IPS-11a (cell line): ENCODE measurements at regions not wholly inside any gene's neighbourhood (a gene's known extent, or its start where the extent isn't known, plus 50 kb on each side); places are given as distances from the start of the nearest gene placed in this dataset.

Source experiments
- H3K4me3 ChIP-seq: one replicate; pipeline ENCODE4 v1.5.1; 2013; ENCODE audit warnings: low read depth, low read length, control low read depth

DNA sequence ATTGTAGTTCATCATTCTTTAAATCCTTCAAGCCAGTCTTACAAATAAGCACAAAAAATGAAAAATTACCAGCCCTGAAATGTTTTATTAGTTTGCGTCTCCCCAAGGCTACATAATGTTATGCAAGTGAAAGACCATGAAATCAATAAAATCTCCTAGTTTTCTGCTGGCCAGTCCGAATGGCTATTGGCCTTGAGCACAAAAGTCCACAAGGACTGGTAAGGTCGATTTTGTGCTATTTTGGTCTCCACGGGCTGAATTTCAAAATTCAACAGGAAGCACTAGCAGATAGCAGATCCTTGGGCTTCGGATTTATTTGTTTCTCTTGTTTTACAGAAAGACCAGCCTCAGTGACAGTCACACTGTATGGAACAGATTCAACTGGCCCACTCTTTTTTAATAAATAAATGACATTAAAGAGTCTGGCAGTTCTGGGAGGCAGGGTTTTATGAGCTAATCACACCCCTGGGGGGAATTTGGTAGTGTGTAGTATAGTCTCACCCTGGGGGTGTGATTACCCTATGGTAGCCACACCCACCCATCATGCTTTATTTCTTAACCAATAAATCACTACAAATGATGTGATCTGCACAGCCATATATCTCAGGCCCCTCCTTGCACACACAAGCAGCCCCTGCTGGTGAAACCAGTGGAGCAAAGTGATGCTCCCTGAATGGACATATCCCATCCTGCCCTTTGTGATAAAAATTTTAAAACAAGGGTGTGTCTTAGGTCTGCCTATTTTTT, 51.1 kb upstream of the TMEM33 start:
- H3K4me3 ChIP-seq, result no peak overlapping the region

DNA sequence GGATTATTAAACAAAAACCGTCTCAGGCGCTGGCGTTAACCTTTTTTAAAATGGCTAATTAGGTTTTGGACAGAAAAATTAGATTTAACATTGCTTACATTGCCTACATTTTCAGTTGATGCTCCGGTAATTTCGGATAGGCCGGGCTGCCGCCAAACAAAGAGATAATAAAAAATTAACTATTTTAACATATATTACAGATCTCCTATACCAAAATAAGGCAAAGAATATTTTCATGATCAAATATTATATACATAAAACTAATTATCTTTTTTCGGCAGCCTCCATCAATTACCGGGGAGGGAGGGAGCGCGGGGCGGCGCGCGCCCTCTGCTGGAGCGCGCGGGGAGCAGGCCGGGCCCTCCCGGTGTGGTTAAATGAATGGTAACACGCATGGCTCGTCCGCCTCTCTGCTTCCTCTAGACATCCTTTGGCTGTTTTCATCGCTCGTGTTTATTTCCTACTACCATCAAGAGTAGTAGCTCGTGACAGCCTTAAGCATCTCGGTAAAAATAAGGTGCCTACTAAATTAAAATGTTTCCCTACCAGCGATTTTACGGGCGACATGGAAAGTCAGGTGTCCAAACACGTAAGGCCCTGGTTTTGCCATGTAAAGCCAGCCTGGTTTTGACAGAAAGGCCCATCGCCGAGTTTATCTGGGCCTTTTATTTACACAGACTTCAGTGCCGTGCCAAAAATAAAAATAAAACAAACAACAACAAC, 52.4 kb upstream of the TMEM33 start:
- H3K4me3 ChIP-seq, result peak overlapping the region; percentile 1

DNA sequence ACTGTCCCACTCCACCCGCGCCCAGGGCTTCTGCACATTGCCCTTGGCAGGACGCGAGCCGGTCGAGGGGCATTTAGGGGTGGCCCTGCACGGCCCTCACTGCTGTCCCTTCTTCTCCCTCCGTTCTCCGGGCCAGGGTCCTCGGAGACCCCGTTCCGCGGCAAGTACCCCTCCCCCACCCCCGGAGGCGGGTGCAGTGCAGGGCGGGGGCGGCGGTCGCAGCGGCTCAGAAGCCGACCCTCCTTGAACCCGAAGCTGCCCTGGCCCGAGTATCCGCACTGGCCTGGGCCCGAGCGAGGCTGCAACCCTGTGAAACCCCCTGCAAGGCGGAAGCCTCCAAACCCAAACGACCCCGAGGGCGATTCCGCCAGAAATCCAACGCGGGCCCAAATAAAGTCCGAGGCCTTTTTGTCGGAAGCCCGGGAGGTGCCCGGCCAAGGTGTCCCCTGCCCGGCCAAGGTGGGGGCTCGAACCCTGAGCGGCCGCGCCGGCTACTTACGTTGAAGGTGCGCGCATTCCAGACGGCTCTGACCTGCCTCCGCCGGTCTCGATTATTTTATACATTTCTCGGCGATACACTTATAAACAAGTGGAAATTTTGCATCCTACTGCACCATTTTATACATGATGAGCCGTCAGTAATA, 53.1 kb upstream of the TMEM33 start:
- peak overlapping the region; percentile 1 for H3K4me3 ChIP-seq

DNA sequence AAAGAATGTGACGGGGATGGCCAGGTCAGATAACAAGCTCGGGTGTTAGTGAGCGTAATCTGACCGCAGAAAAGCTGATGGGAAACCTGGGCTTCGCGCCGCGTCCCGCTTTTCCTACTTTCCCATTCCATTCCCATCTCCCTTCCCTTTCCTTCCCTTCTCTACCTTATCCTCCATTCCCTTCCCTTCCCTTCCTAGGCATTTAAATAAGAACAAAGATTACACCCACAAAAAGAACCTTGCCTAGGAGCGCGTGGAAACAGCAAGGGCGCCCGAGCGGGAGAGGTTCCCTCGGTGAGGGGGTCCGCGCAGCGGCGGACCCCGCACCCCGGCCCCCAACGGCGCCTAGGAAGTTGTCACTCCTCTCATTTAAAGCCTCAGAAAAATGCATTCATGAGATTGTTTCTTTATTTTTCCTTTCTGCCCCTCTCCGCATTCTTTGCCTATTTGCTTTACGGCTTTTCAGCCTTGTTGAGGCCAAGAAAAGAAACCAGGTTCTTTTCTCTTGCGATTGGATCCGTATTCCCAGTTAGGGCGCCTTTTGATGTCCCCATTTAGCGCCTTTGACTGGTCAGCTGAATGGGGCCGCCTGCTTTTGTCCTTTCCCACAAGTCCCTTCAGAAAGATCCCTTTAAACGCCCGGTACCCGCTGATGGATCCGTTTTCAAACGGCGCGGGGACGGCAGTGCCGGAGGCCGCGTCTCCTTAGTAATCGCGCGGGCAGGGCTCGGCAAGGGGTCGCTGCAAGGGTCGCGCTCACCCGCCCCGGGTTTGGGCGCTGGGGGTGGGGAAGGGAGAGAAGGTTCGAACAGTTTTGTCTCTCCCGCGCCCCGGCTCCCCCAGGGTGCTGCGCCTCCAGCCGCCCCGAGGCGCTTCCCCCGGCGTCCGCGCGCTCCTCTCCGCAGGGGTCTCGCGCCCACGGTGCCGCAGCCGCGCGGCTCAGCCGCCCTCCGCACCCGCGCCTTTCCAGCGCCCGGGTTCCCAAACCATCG, 54.1 kb upstream of the TMEM33 start:
- H3K4me3 ChIP-seq, result peak overlapping the region; percentile 8

DNA sequence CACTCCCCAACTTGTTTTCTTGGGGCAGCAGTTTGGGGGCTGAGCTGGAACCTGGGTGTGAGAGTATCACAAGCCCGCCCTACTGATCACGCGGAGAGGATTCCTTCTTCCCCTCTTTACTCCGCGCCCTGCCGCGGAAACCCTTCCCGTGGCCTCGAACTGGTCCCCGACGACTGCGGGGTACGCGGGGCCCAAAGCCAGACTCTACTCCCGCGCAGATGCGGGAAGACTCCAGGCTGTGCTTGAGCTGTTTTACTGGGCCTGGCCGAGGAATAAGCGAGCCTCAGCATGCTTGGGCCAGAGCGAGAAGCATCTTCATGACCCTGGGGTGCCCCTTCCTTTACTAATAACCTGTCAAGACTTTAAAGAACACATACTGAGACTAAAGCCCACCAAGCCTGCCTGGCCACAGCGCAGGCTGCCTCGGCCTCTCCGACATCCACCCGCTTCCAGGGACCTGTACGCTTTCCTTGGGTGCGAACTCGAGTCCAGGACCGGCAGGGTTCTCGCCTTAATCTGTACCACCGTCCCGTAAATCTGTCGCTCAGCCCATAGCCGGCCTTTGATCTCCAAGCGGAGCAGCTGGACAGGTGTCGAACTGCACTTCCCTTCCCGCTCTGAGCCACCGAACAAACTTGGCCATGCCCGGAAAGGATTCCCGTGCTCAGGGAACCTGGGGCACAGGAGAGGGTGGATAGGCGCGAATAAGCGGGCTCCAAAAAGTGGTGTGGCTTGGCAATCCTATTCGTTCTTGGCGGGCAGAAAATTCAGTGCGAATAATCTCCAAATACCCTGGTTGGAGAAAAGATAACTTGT, 55.0 kb upstream of the TMEM33 start:
- H3K4me3 ChIP-seq, result no peak overlapping the region

DNA sequence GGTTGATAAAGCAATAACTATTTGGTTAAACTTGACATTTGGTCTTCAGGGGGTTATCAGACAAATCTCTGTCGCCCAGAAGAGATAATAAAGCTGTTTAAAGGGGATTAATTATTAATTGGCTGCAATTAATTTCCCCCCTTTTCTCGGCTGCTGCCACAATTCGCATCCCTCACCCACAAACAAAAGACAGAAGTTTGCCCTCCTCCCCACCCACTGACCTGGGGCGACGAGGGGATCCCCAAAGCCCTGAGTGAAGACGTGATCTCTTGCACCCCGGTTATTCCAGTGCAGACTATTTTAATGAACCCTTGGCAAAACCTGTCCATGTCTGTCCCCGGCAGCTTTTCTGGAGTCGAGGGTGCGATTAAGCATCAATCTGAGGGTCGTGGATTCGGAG, 55.7 kb upstream of the TMEM33 start:
- no peak overlapping the region for H3K4me3 ChIP-seq

DNA sequence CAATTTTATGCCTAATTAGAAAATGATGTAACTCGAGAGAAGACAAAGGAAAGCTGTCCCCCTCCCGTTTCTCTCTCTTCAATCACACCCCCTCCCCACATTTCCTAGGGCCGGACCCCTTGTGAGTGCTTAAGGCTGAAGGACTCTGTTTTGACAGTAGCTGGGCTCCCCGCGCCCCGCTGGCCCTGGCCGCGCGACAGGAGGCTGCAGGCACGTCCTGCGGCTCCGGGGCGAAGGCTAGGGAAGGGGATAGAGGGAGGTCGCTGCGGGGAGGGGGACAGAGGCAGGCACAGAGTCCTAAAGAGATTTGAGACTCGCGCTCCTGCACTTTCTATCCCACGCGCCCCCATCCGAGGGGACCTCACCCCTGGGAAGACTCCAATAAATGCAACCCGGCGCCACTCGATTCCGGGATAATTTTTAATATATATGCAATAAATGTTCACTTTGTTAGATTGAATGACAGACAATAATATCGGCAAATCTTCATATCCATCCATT, 56.2 kb upstream of the TMEM33 start:
- H3K4me3 ChIP-seq, result no peak overlapping the region

DNA sequence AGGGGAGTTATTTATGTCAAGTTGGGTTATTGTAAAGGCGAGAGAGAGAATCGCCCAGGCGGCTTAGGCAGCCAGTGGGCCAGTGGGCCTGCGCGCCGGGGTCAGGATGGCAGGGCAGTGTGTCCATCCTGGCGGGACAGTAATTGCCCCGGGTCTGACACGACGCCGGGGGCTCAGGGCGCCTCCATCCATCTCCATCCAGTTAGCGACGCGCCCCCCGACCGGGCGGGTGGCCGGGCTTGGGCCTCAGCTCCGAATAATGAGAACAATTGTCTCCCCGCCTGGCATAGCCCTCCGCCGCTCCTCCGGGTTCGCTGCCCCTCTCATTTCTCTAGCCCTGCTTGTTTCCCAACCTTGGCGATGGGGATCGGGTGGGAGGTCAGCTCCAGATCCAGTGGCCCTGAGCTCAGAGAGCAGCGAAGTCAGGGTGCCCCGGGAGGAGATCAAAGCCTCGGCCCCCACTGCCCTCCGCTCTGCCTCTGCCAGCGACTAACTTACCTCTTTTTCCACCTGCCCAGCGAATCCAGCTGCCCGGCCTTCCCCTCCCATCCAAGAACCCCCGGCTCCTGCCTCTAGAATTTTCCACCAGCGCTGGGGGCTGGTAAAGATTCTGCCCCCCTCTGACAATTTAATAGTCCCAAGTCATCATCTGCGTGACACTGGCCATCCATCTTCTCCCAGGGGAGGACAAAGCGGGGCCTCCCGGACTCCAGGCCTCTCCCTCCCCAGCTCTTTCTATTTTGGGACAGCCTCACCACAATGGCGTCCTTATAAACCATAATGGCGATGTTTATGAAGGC, 56.9 kb upstream of the TMEM33 start:
- H3K4me3 ChIP-seq, result no peak overlapping the region

DNA sequence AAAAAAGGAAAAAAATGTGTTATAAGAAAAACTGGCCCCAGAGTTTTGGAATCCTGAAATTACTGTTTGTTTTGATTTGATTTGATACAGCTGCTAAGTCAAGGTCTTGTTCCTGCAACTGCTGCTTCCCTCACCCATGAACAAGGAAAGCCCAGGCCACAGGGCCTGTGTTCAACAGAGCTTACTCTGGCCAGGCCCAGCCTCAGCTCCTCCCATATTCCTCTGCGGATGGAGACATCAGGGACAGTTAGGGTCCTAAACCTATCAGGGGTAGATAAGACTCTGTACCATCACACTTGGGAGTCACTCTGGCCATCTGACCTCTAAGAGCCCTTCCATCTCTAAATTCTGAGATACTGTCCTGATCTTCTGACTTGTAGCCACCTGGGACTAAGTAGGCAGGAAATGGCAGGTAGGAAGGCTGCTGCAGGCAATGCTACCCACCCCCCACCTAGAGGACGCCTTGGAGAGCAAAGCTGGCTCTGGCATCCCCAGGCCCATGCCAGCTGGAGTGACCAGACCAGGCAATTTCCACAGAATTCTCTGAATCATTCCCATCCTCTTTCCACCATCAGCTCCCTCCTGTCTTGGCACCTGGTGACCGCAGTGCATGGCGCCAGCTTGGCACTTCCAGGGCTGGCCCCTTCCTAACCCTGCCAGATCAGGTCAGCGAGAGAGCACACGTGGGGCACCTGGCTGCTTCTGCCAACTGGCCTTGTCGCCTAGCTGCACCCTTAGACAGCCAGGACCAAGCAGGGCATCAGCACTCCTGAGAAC, 58.0 kb upstream of the TMEM33 start:
- H3K4me3 ChIP-seq, result no peak overlapping the region

DNA sequence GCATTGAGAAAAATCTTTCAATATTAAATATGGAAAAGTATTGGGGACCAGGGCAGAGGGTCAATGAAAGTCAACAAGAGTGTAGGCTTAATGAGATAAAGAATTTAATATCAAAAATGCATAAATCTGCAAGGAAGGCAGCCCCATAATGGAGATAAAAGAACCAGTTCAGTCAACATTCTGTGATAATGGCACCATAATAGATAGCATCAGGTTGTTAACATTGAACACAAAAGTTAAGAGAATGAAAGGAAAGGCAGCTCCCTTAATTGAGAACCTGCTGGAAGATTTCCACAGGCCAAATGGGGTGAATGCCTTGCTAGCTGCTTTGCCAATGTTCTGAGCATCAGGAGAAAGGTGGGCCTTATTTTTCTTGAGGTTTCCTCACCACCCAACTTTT, 60.4 kb upstream of the TMEM33 start:
- H3K4me3 ChIP-seq, result no peak overlapping the region

DNA sequence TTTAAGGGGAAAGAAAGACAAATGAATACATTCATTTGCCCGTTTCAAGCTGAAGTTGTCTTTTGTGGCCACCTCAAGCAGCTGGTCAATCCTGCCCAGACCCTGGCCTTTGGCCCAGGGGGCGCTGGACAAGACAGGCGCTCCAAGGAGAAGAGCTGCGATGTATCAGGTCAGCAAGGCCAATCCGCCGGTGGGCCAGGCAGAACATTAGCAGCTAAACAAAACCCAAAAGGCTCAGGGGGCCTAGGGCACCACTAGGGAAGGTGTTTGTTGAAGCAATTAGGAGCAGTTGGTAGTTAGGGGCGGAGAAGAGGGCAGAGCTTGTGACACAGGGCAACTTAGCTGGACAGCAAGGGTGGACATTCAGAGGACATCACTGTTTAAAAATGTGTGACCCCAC, 60.8 kb upstream of the TMEM33 start:
- no peak overlapping the region for H3K4me3 ChIP-seq

DNA sequence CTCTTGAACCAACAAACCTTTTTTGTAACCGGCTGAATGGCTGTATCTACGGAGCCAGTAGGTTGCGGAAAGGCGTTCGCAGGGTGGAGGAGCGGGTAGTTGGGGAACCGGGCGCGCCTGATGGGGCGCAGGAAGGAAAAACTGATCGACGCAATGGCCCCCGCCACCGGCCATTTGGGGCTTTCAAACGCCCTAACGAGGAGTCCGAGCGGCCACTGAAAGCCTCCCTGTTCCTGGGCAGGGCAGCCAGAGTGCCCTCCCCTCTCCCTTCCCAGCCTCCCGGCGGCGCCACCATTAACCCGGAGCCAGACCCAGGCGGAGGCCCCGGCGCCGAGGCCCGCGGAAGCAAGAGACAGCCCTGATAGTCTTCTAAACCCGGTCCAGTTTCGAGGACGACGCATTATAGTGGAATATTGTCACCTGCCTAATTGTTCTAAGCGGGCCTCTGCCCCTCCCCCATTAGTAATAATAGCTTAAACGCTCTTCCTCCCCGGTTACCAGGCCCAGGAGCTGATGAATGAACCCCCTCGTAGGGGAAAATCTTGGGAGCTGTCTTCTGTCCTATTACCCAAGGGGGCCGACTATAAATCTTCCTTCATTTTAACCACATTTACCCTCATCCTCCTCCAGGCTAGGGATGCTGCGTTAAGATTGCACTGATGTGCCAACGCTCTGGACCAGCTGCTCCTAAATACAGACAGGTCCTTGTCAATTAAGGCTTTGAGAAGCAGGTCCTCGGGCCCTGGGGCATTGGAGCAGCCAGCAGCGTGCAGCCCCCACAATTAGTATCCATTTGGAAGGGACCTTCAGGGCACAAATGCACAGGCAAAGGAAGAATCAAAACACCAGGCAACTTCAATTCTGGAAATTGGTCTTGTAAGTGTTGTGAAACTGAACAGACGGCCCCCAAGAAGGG, 61.6 kb upstream of the TMEM33 start:
- H3K4me3 ChIP-seq, result no peak overlapping the region

DNA sequence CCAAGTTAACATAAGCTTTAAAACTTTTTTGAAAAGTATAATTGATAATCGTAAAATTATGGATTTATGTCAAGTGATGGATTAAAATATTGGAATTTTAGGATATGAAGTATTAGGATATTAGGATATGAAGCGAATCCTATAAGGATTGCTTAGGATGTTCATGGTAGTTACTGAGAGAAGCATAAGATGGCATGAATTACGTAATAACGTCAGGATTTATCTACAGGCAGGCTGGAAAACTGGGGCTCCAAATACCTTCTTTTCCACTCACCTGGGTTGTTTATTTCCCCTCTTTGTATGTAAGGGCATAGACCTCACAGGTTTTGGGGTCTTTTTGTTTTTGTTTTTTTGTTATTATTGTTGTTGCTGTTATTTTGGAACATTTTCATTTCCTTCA, 65.2 kb upstream of the TMEM33 start:
- no peak overlapping the region for H3K4me3 ChIP-seq

DNA sequence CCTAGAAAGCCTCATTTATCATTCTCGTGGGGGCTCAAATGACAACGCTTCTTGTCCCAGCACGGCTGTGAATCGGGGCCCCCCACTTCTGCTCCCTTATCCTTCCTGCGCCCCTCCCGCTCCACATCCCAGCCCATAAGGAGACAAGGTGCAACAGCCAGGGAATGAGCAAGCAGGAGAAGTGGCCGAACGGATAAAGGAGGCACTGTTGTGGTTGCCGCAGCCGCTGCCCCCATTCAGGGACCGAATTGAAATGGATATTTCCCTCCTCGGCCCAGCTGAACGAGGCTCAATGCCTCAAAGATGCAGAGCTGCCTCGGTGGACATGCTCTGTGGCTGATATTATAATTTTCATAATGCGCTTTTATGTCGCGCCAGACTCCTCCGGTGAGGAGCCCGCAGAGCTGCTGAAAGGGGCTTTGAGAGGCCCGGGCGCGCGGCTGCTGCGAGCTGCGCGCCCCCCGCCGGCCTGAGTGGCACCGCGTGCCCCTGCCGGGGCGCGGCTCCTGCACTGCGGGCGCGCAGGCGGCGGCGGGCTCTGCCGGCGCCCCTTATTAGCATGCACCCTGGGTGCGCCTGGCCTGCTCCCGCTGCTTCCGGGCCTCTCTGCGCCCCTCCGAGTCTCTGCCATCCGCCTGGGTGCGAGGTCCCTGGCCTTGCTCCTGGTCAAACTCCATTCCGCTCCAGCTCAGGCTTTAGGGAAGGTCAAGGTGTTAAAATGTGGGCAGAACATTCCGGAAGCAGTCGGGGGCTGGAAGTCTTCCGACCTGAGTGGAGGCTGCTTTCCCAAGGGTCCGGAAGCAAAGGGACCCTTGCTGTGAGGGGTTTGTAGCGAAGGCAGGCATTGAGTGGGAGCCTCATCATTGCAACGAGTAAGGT, 68.2 kb upstream of the TMEM33 start:
- H3K4me3 ChIP-seq, result no peak overlapping the region

DNA sequence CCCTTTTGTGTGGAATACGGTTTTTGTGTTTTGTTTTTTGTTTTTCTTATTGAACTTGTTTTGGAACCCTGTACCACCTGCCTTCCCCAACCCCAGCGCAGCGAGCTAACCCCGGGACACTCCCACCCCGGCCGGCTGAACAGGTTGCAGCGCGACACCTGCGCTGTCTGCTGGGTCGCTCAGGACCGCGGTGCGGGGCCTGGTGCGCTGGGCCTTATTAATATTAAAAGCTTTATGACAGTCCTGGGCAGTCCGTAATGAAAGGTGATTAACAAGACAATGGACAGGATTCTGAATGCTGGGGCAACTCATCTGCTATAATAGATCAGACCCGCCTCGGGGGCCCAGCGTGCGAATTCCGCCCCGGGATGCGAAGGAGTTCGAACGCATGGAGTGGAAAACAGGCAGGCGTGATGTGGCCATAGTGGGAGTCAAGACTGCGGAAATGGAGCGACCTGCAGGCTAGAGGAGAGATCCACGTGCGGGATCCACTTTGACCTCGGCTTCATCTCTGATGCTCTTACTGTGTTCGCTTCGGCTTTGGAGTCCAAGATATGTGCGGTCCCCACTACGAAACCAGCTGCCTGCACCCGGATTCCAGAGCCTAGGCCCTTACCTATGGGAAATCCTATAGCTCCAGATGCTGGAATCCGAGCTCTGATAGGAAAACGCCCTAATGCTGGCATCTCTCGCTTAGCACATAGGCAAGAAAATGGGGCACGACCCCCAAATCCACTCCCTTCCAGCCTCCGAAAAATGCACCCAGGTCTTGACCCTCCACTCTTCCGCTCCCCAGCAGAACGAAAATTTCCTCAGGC, 69.0 kb upstream of the TMEM33 start:
- no peak overlapping the region for H3K4me3 ChIP-seq
